CD4-positive, alpha-beta T cell (primary cell): ENCODE measurements at regions not wholly inside any gene's neighbourhood (a gene's known extent, or its start where the extent isn't known, plus 50 kb on each side); places are given as distances from the start of the nearest gene placed in this dataset.

Source experiments
- ATAC-seq: fragments of 200-7000 bp; cut with Tn5 transposase; one replicate; pipeline ENCODE4 v1.10.0; 2022; ENCODE audit warnings: mild to moderate bottlenecking; ENCODE audit not compliant: poor library complexity
- CTCF ChIA-PET: fragments of 350-600 bp; sonication (Branson Sonifier 250); formaldehyde crosslinking; loops from one replicate; lab custom pipeline; 2021; ENCODE audit warnings: antibody characterized with exemption, inconsistent platforms; lab: Charles Lee
- POLR2A ChIA-PET: fragments of 350-600 bp; sonication (Branson Sonifier 250); formaldehyde crosslinking; loops from one replicate; lab custom pipeline; 2021; ENCODE audit warnings: antibody characterized with exemption, inconsistent platforms; lab: Charles Lee
- DNase-seq, 14 experiments: peaks; one replicate each; pipeline ENCODE4 v3.0.0-alpha.2; 2013 to 2020; ENCODE audit warnings: mixed read lengths in 2 of 14
- H3K27ac ChIP-seq, 2 donors: one replicate each; pipeline versions ENCODE4 v1.5.1 to v1.7.0; 2013; ENCODE audit warnings: low read length in 2 of 2, low read depth in 1 of 2, mild to moderate bottlenecking in 1 of 2
- H3K27me3 ChIP-seq, 2 experiments: 1 replicate in 1 of 2; 2 replicates in 1 of 2; pipeline versions ENCODE4 v1.6.1 to v1.7.0; 2013; ENCODE audit warnings: low read length in 2 of 2, control low read depth in 1 of 2, mild to moderate bottlenecking in 1 of 2, moderate library complexity in 1 of 2; ENCODE audit not compliant: insufficient read depth in 2 of 2, control insufficient read depth in 1 of 2
- H3K36me3 ChIP-seq: one replicate; pipeline ENCODE4 v1.6.1; 2013; ENCODE audit warnings: low read length, control low read depth; ENCODE audit not compliant: insufficient read depth
- H3K4me1 ChIP-seq: one replicate; pipeline ENCODE4 v1.6.1; 2013; ENCODE audit warnings: low read length, control low read depth; ENCODE audit not compliant: insufficient read depth
- H3K4me3 ChIP-seq: one replicate; pipeline ENCODE4 v1.5.1; 2013; ENCODE audit warnings: mild to moderate bottlenecking, low read length, moderate library complexity
- H3K9me3 ChIP-seq, 2 experiments: 1 replicate in 1 of 2; 2 replicates in 1 of 2; pipeline versions ENCODE4 v1.6.1 to v1.7.0; 2013; ENCODE audit warnings: low read length in 2 of 2, mild to moderate bottlenecking in 2 of 2, control low read depth in 1 of 2, moderate library complexity in 1 of 2; ENCODE audit not compliant: control insufficient read depth in 1 of 2, insufficient read depth in 1 of 2
- H3K27ac Mint-ChIP-seq: one replicate; pipeline ENCODE4 v1.8.0; 2020; ENCODE audit warnings: mixed read lengths
- H3K27me3 Mint-ChIP-seq: one replicate; pipeline ENCODE4 v1.8.0; 2021; ENCODE audit warnings: mixed read lengths
- H3K36me3 Mint-ChIP-seq: one replicate; pipeline ENCODE4 v1.8.0; 2021; ENCODE audit warnings: low read depth, mixed read lengths
- H3K4me1 Mint-ChIP-seq: one replicate; pipeline ENCODE4 v1.8.0; 2021; ENCODE audit warnings: low read depth, mixed read lengths
- H3K4me3 Mint-ChIP-seq: one replicate; pipeline ENCODE4 v1.8.0; 2020; ENCODE audit warnings: mild to moderate bottlenecking, mixed read lengths
- H3K9me3 Mint-ChIP-seq: one replicate; pipeline ENCODE4 v1.8.0; 2020; ENCODE audit warnings: mixed read lengths
- CTCF ChIP-seq: fragments of 200-600 bp; IDR thresholded peaks from one replicate; pipeline ENCODE4 v1.8.0; 2022; ENCODE audit warnings: antibody characterized with exemption, mild to moderate bottlenecking
- intact Hi-C, 2 experiments: fragments of 100-400 bp; cut with DNase I in 1 of 2; cut with micrococcal nuclease in 1 of 2; formaldehyde crosslinking; loops; one replicate each; pipeline versions ENCODE4 v1.15.1 to v1.9.0; 2023 to 2025; cut with DNase I, micrococcal nuclease

GRCh38 chr4:11214281-11214680 lies 214.4 kb downstream of the HS3ST1 start:
- ATAC-seq (no peak), DNase-seq (no peak)
- H3K4me3 Mint-ChIP-seq: no peak overlapping the region
- no peaks in the 10 kb centered on the region for H3K4me1 Mint-ChIP-seq
- no peaks in the 10 kb centered on the region for H3K36me3 ChIP-seq
- H3K27ac Mint-ChIP-seq: no peak overlapping the region
- POLR2A ChIA-PET: no interaction called here
- intact Hi-C loops: no loop called here
- H3K36me3 Mint-ChIP-seq: no peaks in the 10 kb centered on the region
- no peak overlapping the region for H3K27ac ChIP-seq
- TF ChIP-seq CTCF: no peak
- no peak overlapping the region for H3K4me3 ChIP-seq
- H3K27me3 Mint-ChIP-seq: no peaks in the 10 kb centered on the region
- no peaks in the 10 kb centered on the region for H3K9me3 Mint-ChIP-seq
- peaks cover 0 to 10% of the 10 kb centered on the region in 2 experiments for H3K9me3 ChIP-seq
- CTCF ChIA-PET: no interaction called here
- no peaks in the 10 kb centered on the region for H3K27me3 ChIP-seq
- H3K4me1 ChIP-seq: no peaks in the 10 kb centered on the region

GRCh38 chr4:11209826-11210225 lies 218.9 kb downstream of the HS3ST1 start:
- no peaks in the 10 kb centered on the region for H3K27me3 ChIP-seq
- Mint-ChIP-seq H3K27me3 (no peaks in the 10 kb centered on the region), H3K4me1 (no peaks in the 10 kb centered on the region), H3K27ac (no peak overlapping the region), H3K4me3 (no peak overlapping the region), H3K9me3 (peaks cover 5% of the 10 kb centered on the region), H3K36me3 (no peaks in the 10 kb centered on the region)
- DNase-seq (no peak), ATAC-seq (no peak)
- peaks cover 0 to 5% of the 10 kb centered on the region in 2 experiments for H3K9me3 ChIP-seq
- ChIA-PET POLR2A (no interaction called here), CTCF (no interaction called here)
- H3K4me3 ChIP-seq: no peak overlapping the region
- H3K4me1 ChIP-seq: no peaks in the 10 kb centered on the region
- TF ChIP-seq CTCF: no peak
- no peaks in the 10 kb centered on the region for H3K36me3 ChIP-seq
- intact Hi-C loops: no loop called here
- H3K27ac ChIP-seq: no peak overlapping the region

- no peak overlapping the region for H3K4me3 Mint-ChIP-seq
- no peaks in the 10 kb centered on the region for H3K4me1 Mint-ChIP-seq
- CTCF ChIA-PET: no interaction called here
- H3K27ac Mint-ChIP-seq: no peak overlapping the region
- Histone ChIP-seq H3K4me3 (no peak overlapping the region), H3K27ac (no peak overlapping the region), H3K36me3 (no peaks in the 10 kb centered on the region), H3K27me3 (no peaks in the 10 kb centered on the region), H3K9me3 (no peaks in the 10 kb centered on the region), H3K4me1 (no peaks in the 10 kb centered on the region)
- ATAC-seq (no peak), DNase-seq (no peak)
- POLR2A ChIA-PET: no interaction called here
- no peak for TF ChIP-seq CTCF
- intact Hi-C loops: no loop called here
- no peaks in the 10 kb centered on the region for H3K36me3 Mint-ChIP-seq
- no peaks in the 10 kb centered on the region for H3K9me3 Mint-ChIP-seq
- H3K27me3 Mint-ChIP-seq: no peaks in the 10 kb centered on the region
Measured at GRCh38 chr4:11201256-11201655, 227.4 kb downstream of the HS3ST1 start.
